ENCODE measurements at regions not wholly inside any gene's neighbourhood (a gene's known extent, or its start where the extent isn't known, plus 50 kb on each side); places are given as distances from the start of the nearest gene placed in this dataset.

DNA sequence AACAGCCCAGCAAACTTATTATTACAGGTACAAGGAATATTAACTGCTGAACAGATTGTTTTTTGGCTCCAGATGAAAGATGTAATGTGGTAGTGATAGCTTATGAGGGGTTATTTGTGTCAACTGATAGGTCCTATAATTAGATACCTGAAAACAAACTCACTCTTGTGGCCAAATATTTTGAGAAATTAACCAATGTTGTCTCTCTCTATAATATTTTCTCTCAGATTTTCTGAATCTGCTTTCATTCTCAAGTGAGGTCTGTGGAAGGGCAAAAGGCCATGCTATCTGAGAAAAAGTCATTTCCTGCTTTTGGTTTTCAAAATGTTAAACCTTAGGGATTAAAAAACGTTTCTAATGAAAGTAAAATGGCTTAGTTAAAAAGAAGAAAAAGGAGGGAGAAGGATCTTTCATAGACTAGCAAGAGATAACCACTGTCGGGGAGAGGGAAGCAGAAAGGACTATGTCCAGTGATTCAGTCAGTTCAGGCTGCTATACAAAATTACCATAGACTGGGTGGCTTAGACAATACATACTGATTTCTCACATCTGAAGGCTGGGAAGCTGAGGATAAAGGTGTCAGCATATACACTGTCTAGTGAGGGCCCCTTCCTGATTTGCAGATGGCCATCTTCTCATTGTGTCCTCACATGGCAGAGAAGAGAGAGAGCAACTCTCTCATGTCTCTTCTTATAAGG, 277.5 kb upstream of the P2RY1 start:
- TF ChIP-seq L3MBTL2 (conservative IDR thresholded peaks at IDR 0.05) (no peak), SUZ12 (IDR thresholded peaks at IDR 0.05) (no peak), SP1 (IDR thresholded peaks at IDR 0.05) (no peak), FOXM1 (IDR thresholded peaks at IDR 0.05; ENCODE audit: borderline replicate concordance) (no peak), ZNF384 (IDR thresholded peaks at IDR 0.05) (no peak), CTBP1 (IDR thresholded peaks at IDR 0.05; ENCODE audit: borderline replicate concordance) (no peak), FOXA1 (IDR thresholded peaks at IDR 0.05) (no peak), TARDBP (IDR thresholded peaks at IDR 0.05) (no peak), LEF1 (IDR thresholded peaks at IDR 0.05; ENCODE audit: borderline replicate concordance) (no peak), NFRKB (IDR thresholded peaks at IDR 0.05) (no peak), FOXK2 (IDR thresholded peaks at IDR 0.05) (no peak)
- TF ChIP-seq, protein P1, sequence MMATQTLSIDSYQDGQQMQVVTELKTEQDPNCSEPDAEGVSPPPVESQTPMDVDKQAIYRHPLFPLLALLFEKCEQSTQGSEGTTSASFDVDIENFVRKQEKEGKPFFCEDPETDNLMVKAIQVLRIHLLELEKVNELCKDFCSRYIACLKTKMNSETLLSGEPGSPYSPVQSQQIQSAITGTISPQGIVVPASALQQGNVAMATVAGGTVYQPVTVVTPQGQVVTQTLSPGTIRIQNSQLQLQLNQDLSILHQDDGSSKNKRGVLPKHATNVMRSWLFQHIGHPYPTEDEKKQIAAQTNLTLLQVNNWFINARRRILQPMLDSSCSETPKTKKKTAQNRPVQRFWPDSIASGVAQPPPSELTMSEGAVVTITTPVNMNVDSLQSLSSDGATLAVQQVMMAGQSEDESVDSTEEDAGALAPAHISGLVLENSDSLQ (IDR thresholded peaks at IDR 0.05): no peak
